ENCODE measurements at regions not wholly inside any gene's neighbourhood (a gene's known extent, or its start where the extent isn't known, plus 50 kb on each side); places are given as distances from the start of the nearest gene placed in this dataset.

- no peaks in the 10 kb centered on the region for H3K36me3 ChIP-seq (ENCODE audit: control insufficient read depth, insufficient read depth, low read length)
- no peak overlapping the region for H3K4me3 ChIP-seq
- no peak for DNase-seq (ENCODE audit: extremely low read depth in 1 of 4, low spot score in 3 of 4)
- H3K9me1 ChIP-seq (ENCODE audit: control insufficient read depth, insufficient read depth, low read length): peaks cover 2% of the 10 kb centered on the region
- intact Hi-C loops (cut with micrococcal nuclease): no loop called here
- H4K20me1 ChIP-seq (replicated peaks; ENCODE audit: control insufficient read depth, insufficient read depth, low read length): peaks cover 10% of the 10 kb centered on the region; the same call in 1 of the 2 replicates
- no peaks in the 10 kb centered on the region for H3K4me1 ChIP-seq (replicated peaks in 1 of 2; ENCODE audit: control insufficient read depth in 2 of 2, insufficient read depth in 2 of 2, low read length in 2 of 2)
- H3K27ac ChIP-seq (ENCODE audit: extremely low read depth, low read depth, low read length): no peak overlapping the region
- in situ Hi-C loops (cut with MboI): no loop called here
- no peak for FAIRE-seq
- WGBS (ENCODE audit: insufficient coverage, low coverage, missing lambda C conversion rate): 1% methylated on average over 6 of the region's 6 CpGs
- no peaks in the 10 kb centered on the region for H3K9me3 ChIP-seq (replicated peaks; ENCODE audit: control insufficient read depth, insufficient read depth, low read depth, low read length)
- H3K9ac ChIP-seq (ENCODE audit: insufficient read depth in 1 of 2, low read depth in 2 of 2, low read length in 2 of 2): no peak overlapping the region
- CTCF ChIA-PET (ENCODE audit: low intra/inter-chr PET ratio): no interaction called here
- no TSS peak for BruUV-seq (replicated peaks)
- H3K4me2 ChIP-seq (ENCODE audit: insufficient read depth, low read length): no peak overlapping the region
- no peak overlapping the region for H2AFZ ChIP-seq (ENCODE audit: low read depth, low read length)
- no peak for ATAC-seq
- POLR2A ChIA-PET: no interaction called here
- no peaks in the 10 kb centered on the region for H3K79me2 ChIP-seq (ENCODE audit: control insufficient read depth, insufficient read depth, low read length)
- peaks cover 9 to 86% of the 10 kb centered on the region in 2 experiments; a peak in 4 of 5 replicates for H3K27me3 ChIP-seq (ENCODE audit: control insufficient read depth in 2 of 2, insufficient read depth in 2 of 2, low read length in 2 of 2)
- no peak for TF ChIP-seq EHMT2 (IDR thresholded peaks at IDR 0.05)
- TF ChIP-seq PHF21A (IDR thresholded peaks at IDR 0.05; ENCODE audit: borderline replicate concordance, low read depth): no peak
- TF ChIP-seq CHD2 (IDR thresholded peaks at IDR 0.05; ENCODE audit: low read depth, low read length): no peak
- TF ChIP-seq GTF2E2 (tag; IDR thresholded peaks at IDR 0.05): no peak
- no peak for TF ChIP-seq PHTF2 (CRISPR knock-in tag; IDR thresholded peaks at IDR 0.05)
These were observed 164.5 kb upstream of the GLI2 start for GRCh38 chr2:120571015-120571728.

- Histone ChIP-seq H3K4me1 (replicated peaks in 1 of 2; ENCODE audit: control insufficient read depth in 2 of 2, insufficient read depth in 2 of 2, low read length in 2 of 2) (peaks cover 0 to 6% of the 10 kb centered on the region in 2 experiments; a peak in 1 of 5 replicates), H3K4me2 (ENCODE audit: insufficient read depth, low read length) (no peak overlapping the region), H2AFZ (ENCODE audit: low read depth, low read length) (no peak overlapping the region), H3K36me3 (ENCODE audit: control insufficient read depth, insufficient read depth, low read length) (no peaks in the 10 kb centered on the region), H3K79me2 (ENCODE audit: control insufficient read depth, insufficient read depth, low read length) (no peaks in the 10 kb centered on the region), H4K20me1 (replicated peaks; ENCODE audit: control insufficient read depth, insufficient read depth, low read length) (peaks cover 5% of the 10 kb centered on the region; the same call in 1 of the 2 replicates), H3K9me1 (ENCODE audit: control insufficient read depth, insufficient read depth, low read length) (peaks cover 2% of the 10 kb centered on the region), H3K9me3 (replicated peaks; ENCODE audit: control insufficient read depth, insufficient read depth, low read depth, low read length) (no peaks in the 10 kb centered on the region), H3K4me3 (no peak overlapping the region), H3K9ac (ENCODE audit: insufficient read depth in 1 of 2, low read depth in 2 of 2, low read length in 2 of 2) (no peak overlapping the region), H3K27me3 (ENCODE audit: control insufficient read depth in 2 of 2, insufficient read depth in 2 of 2, low read length in 2 of 2) (peaks cover 7 to 86% of the 10 kb centered on the region in 2 experiments), H3K27ac (ENCODE audit: extremely low read depth, low read depth, low read length) (no peak overlapping the region)
- BruUV-seq (replicated peaks): no TSS peak
- TF ChIP-seq RBM22 (IDR thresholded peaks at IDR 0.05; ENCODE audit: low read depth, low read length, poor library complexity, severe bottlenecking) (no peak), IRF9 (tag; IDR thresholded peaks at IDR 0.05) (no peak), OTX1 (CRISPR knock-in tag; IDR thresholded peaks at IDR 0.05) (no peak), SMAD4 (CRISPR knock-in tag; conservative IDR thresholded peaks at IDR 0.05) (no peak), ZNF707 (CRISPR knock-in tag; conservative IDR thresholded peaks at IDR 0.05) (no peak)
- no peak for DNase-seq (ENCODE audit: extremely low read depth in 1 of 4, low spot score in 3 of 4)
- 0% methylated on average over 2 of the region's 2 CpGs for WGBS (ENCODE audit: insufficient coverage, low coverage, missing lambda C conversion rate)
- CTCF ChIA-PET (ENCODE audit: low intra/inter-chr PET ratio): no interaction called here
- no peak for ATAC-seq
- in situ Hi-C loops (cut with MboI): no loop called here
- POLR2A ChIA-PET: no interaction called here
- intact Hi-C loops (cut with micrococcal nuclease): no loop called here
- no peak for FAIRE-seq
These were observed 163.4 kb upstream of the GLI2 start for GRCh38 chr2:120572226-120572625.
